H1 (cell line): ENCODE measurements at regions not wholly inside any gene's neighbourhood (a gene's known extent, or its start where the extent isn't known, plus 50 kb on each side); places are given as distances from the start of the nearest gene placed in this dataset.

Experiments
- CTCF ChIA-PET: fragments of 300-600 bp; sonication (Branson Sonifier 250); formaldehyde crosslinking; loops from one replicate; lab custom pipeline; 2021; ENCODE audit not compliant: partially characterized antibody; lab: Charles Lee
- POLR2A ChIA-PET: fragments of 300-600 bp; sonication (Branson Sonifier 250); formaldehyde crosslinking; loops from one replicate; lab custom pipeline; 2021; ENCODE audit warnings: inconsistent platforms; ENCODE audit not compliant: partially characterized antibody; lab: Charles Lee
- DNase-seq, 2 experiments: peaks; one replicate each; pipeline versions ENCODE4 v3.0.0 to v3.0.0-alpha.2; 2010 to 2022; ENCODE audit warnings: low spot score in 2 of 2, low read depth in 1 of 2, mixed read lengths in 1 of 2
- FAIRE-seq: peaks from 2 replicates; lab custom pipeline; 2011; peaks lifted over from hg19 to GRCh38; lab: Jason Lieb, UNC
- H2AFZ ChIP-seq: 2 replicates; pipeline ENCODE4 v1.8.1; 2012; ENCODE audit warnings: low read length, inconsistent platforms
- H2AK5ac ChIP-seq: 2 replicates; pipeline ENCODE4 v1.6.1; 2013; ENCODE audit warnings: low read depth, low read length
- H2BK120ac ChIP-seq: replicated peaks from 2 replicates; pipeline ENCODE3; 2013; ENCODE audit warnings: low read depth, low read length, inconsistent platforms
- H2BK12ac ChIP-seq: 2 replicates; pipeline ENCODE4 v1.6.1; 2013; ENCODE audit warnings: low read depth, low read length
- H2BK15ac ChIP-seq: 2 replicates; pipeline ENCODE4 v1.6.1; 2013; ENCODE audit warnings: low read length
- H2BK20ac ChIP-seq: 2 replicates; pipeline ENCODE4 v1.6.1; 2013; ENCODE audit warnings: low read length
- H2BK5ac ChIP-seq: 2 replicates; pipeline ENCODE4 v1.6.1; 2013; ENCODE audit warnings: low read depth, low read length
- H3K14ac ChIP-seq: 2 replicates; pipeline ENCODE4 v1.6.1; 2013; ENCODE audit warnings: inconsistent platforms; ENCODE audit not compliant: insufficient read length
- H3K18ac ChIP-seq: 2 replicates; pipeline ENCODE4 v1.6.1; 2013; ENCODE audit warnings: low read length; ENCODE audit errors: extremely low read depth
- H3K23ac ChIP-seq: 2 replicates; pipeline ENCODE4 v1.6.1; 2013; ENCODE audit warnings: inconsistent platforms; ENCODE audit not compliant: insufficient read length
- H3K23me2 ChIP-seq: 2 replicates; pipeline ENCODE4 v1.6.1; 2013; ENCODE audit warnings: low read depth, low read length
- H3K27ac ChIP-seq: 2 replicates; pipeline ENCODE4 v1.6.1; 2011; ENCODE audit warnings: low read depth, low read length, inconsistent platforms
- H3K27me3 ChIP-seq, 4 experiments: replicated peaks in 1 of 4; 1 replicate in 1 of 4; 2 replicates in 3 of 4; pipeline versions ENCODE4 v1.6.1 to v1.8.1; 2011 to 2013; ENCODE audit warnings: low read length in 3 of 4, mild to moderate bottlenecking in 3 of 4, inconsistent platforms in 2 of 4, mixed read lengths in 2 of 4, moderate library complexity in 1 of 4; ENCODE audit not compliant: control insufficient read depth in 3 of 4, insufficient read depth in 3 of 4; ENCODE audit errors: extremely low read depth in 1 of 4
- H3K36me3 ChIP-seq, 4 experiments: 2 replicates each; pipeline versions ENCODE4 v1.6.1 to v1.8.1; 2011 to 2013; ENCODE audit warnings: mild to moderate bottlenecking in 4 of 4, low read length in 3 of 4, moderate library complexity in 2 of 4, control low read depth in 1 of 4, inconsistent platforms in 1 of 4; ENCODE audit not compliant: insufficient read depth in 4 of 4, control insufficient read depth in 2 of 4
- H3K4ac ChIP-seq: replicated peaks from 2 replicates; pipeline ENCODE3; 2013; ENCODE audit warnings: low read length, low read depth, mixed read lengths, inconsistent platforms; ENCODE audit not compliant: insufficient read length
- H3K4me1 ChIP-seq, 4 experiments: replicated peaks in 1 of 4; 1 replicate in 1 of 4; 2 replicates in 3 of 4; pipeline versions ENCODE4 v1.6.1 to v1.8.1; 2011 to 2013; ENCODE audit warnings: low read length in 3 of 4, inconsistent platforms in 2 of 4, mixed read lengths in 1 of 4; ENCODE audit not compliant: insufficient read depth in 4 of 4, control insufficient read depth in 3 of 4
- H3K4me2 ChIP-seq, 2 experiments: 2 replicates each; pipeline versions ENCODE4 v1.6.1 to v1.8.1; 2011 to 2013; ENCODE audit warnings: low read depth in 2 of 2, low read length in 2 of 2, control low read depth in 1 of 2, inconsistent platforms in 1 of 2, mild to moderate bottlenecking in 1 of 2; ENCODE audit not compliant: insufficient read depth in 1 of 2
- H3K4me3 ChIP-seq, 4 experiments: fragments of 200-600, 300-600 bp in 1 of 4; sonication (generic), shearing (Covaris generic), sonication (Bioruptor Twin) in 1 of 4; 2 replicates each; pipeline versions ENCODE4 v1.5.1 to v1.8.1; 2011 to 2016; ENCODE audit warnings: low read length in 4 of 4, low read depth in 3 of 4, control low read depth in 2 of 4, inconsistent platforms in 2 of 4, mild to moderate bottlenecking in 2 of 4, mixed read lengths in 1 of 4, moderate library complexity in 1 of 4; ENCODE audit not compliant: insufficient read depth in 2 of 4; ENCODE audit errors: extremely low read depth in 1 of 4
- H3K56ac ChIP-seq: replicated peaks from 2 replicates; pipeline ENCODE3; 2013; ENCODE audit warnings: low read depth, mild to moderate bottlenecking, mixed read lengths, low read length, inconsistent platforms; ENCODE audit not compliant: insufficient read length
- H3K79me1 ChIP-seq: 2 replicates; pipeline ENCODE4 v1.6.1; 2013; ENCODE audit warnings: low read depth, low read length, control low read depth
- H3K79me2 ChIP-seq, 2 experiments: 2 replicates each; pipeline versions ENCODE4 v1.6.1 to v1.8.1; 2012 to 2013; ENCODE audit warnings: low read length in 2 of 2, mild to moderate bottlenecking in 2 of 2, inconsistent platforms in 1 of 2; ENCODE audit not compliant: insufficient read depth in 2 of 2, control insufficient read depth in 1 of 2
- H3K9ac ChIP-seq, 4 experiments: replicated peaks in 1 of 4; 1 replicate in 1 of 4; 2 replicates in 3 of 4; pipeline versions ENCODE4 v1.6.1 to v1.8.1; 2011 to 2013; ENCODE audit warnings: low read depth in 3 of 4, low read length in 3 of 4, control low read depth in 2 of 4, mild to moderate bottlenecking in 2 of 4, moderate library complexity in 2 of 4, inconsistent platforms in 1 of 4; ENCODE audit errors: extremely low read depth in 1 of 4
- H3K9me3 ChIP-seq, 2 experiments: 2 replicates each; pipeline versions ENCODE4 v1.6.1 to v1.8.1; 2012 to 2013; ENCODE audit warnings: mild to moderate bottlenecking in 2 of 2, moderate library complexity in 2 of 2, control low read depth in 1 of 2, inconsistent platforms in 1 of 2, low read depth in 1 of 2, low read length in 1 of 2, mixed read lengths in 1 of 2; ENCODE audit not compliant: insufficient read depth in 2 of 2
- H4K20me1 ChIP-seq, 2 experiments: replicated peaks in 1 of 2; 2 replicates each; pipeline versions ENCODE3 to v1.8.1; 2011 to 2013; ENCODE audit warnings: inconsistent platforms in 2 of 2, low read length in 2 of 2, mild to moderate bottlenecking in 1 of 2; ENCODE audit not compliant: insufficient read depth in 2 of 2, control insufficient read depth in 1 of 2
- H4K5ac ChIP-seq: 2 replicates; pipeline ENCODE4 v1.6.1; 2013; ENCODE audit warnings: low read length, low read depth, mixed read lengths, inconsistent platforms; ENCODE audit not compliant: insufficient read length
- H4K8ac ChIP-seq: 2 replicates; pipeline ENCODE4 v1.8.0; 2013; ENCODE audit warnings: mild to moderate bottlenecking, moderate library complexity, low read length, inconsistent platforms; ENCODE audit not compliant: insufficient read depth; ENCODE audit errors: extremely low read depth
- H4K91ac ChIP-seq: replicated peaks from 2 replicates; pipeline ENCODE3; 2013; ENCODE audit warnings: low read length, mixed read lengths, inconsistent platforms; ENCODE audit not compliant: insufficient read length
- E2F6 ChIP-seq: IDR thresholded peaks from 2 replicates; pipeline ENCODE4 v1.6.1; 2012; ENCODE audit warnings: inconsistent platforms
- HDAC2 ChIP-seq, 2 experiments: fragments of 300-600 bp in 1 of 2; sonication (generic) in 1 of 2; IDR thresholded peaks; 2 replicates each; pipeline ENCODE4 v1.6.1; 2011 to 2012; ENCODE audit warnings: low read depth in 2 of 2, low read length in 2 of 2, mild to moderate bottlenecking in 2 of 2, moderate library complexity in 2 of 2, borderline replicate concordance in 1 of 2, inconsistent platforms in 1 of 2
- HDAC6 ChIP-seq: IDR thresholded peaks from one replicate; pipeline ENCODE4 v1.7.1; 2012; ENCODE audit warnings: low read depth, mild to moderate bottlenecking, inconsistent platforms, low read length, moderate library complexity
- JUND ChIP-seq: IDR thresholded peaks from 2 replicates; pipeline ENCODE4 v1.6.1; 2011; ENCODE audit warnings: mild to moderate bottlenecking, improper control_type of control experiment, low read length
- MAFK ChIP-seq: IDR thresholded peaks from 2 replicates; pipeline ENCODE4 v1.6.1; 2012; ENCODE audit warnings: low read depth, mild to moderate bottlenecking, improper control_type of control experiment, low read length
- PHF8 ChIP-seq: fragments of 200-600 bp; sonication (generic); conservative IDR thresholded peaks from 2 replicates; pipeline ENCODE4 v1.7.1; 2012; ENCODE audit warnings: low read depth, mild to moderate bottlenecking, inconsistent platforms, low read length, moderate library complexity
- SAP30 ChIP-seq: fragments of 300-600 bp; sonication (generic); IDR thresholded peaks from 2 replicates; pipeline ENCODE4 v1.7.1; 2012; ENCODE audit warnings: low read length, moderate library complexity, mild to moderate bottlenecking, inconsistent platforms; ENCODE audit not compliant: insufficient read depth, insufficient replicate concordance
- SIN3A ChIP-seq, 2 experiments: IDR thresholded peaks in 1 of 2; conservative IDR thresholded peaks in 1 of 2; 2 replicates each; pipeline ENCODE4 v1.6.1; 2011 to 2012; ENCODE audit warnings: low read length in 2 of 2, improper control_type of control experiment in 1 of 2, low read depth in 1 of 2, mild to moderate bottlenecking in 1 of 2
- ZNF274 ChIP-seq: IDR thresholded peaks from 2 replicates; pipeline ENCODE4 v1.7.0; 2012; ENCODE audit warnings: low read length, borderline replicate concordance; ENCODE audit errors: extremely low read depth
- WGBS, 2 experiments: shearing (Covaris generic) in 1 of 2; methylation state at CpG; one replicate each; pipeline versions ENCODE4 v1.1.6 to v1.1.7; 2013 to 2015; ENCODE audit warnings: low lambda C conversion rate in 2 of 2, mixed read lengths in 2 of 2, inconsistent platforms in 1 of 2, low coverage in 1 of 2, missing lambda C conversion rate in 1 of 2; ENCODE audit not compliant: insufficient replicate concordance in 2 of 2, insufficient coverage in 1 of 2, insufficient read length in 1 of 2; ENCODE audit errors: extremely low coverage in 1 of 2, missing lambda C conversion rate in 1 of 2; 5-methylcytosine and 5-hydroxymethylcytosine counted together

- H3K18ac ChIP-seq, result no peak overlapping the region
- no peaks in the 10 kb centered on the region for H3K79me1 ChIP-seq
- H4K8ac ChIP-seq, result no peak overlapping the region
- no peak overlapping the region for H2AFZ ChIP-seq
- 82% methylated on average over 1 of the region's 1 CpG; no CpG with 5 or more reads in 1 of the 2 experiments for WGBS, 2 experiments
- H3K14ac ChIP-seq, result no peak overlapping the region
- no peak for FAIRE-seq
- H3K9me3 ChIP-seq, result peaks cover 3 to 7% of the 10 kb centered on the region in 2 experiments; a peak in 3 of 4 replicates
- no peak overlapping the region for H2BK120ac ChIP-seq
- H3K79me2 ChIP-seq, result no peaks in the 10 kb centered on the region
- TF ChIP-seq HDAC6 (no peak), JUND (no peak), MAFK (no peak), ZNF274 (no peak), SIN3A (conservative IDR thresholded peaks at IDR 0.05 in 1 of 2, IDR thresholded peaks at IDR 0.05 in 1 of 2; ENCODE audit: low read depth in 1 of 2, low read length in 2 of 2) (no peak), PHF8 (no peak), E2F6 (no peak), SAP30 (no peak), HDAC2 (IDR thresholded peaks at IDR 0.05; ENCODE audit: borderline replicate concordance in 1 of 2, low read depth in 2 of 2, low read length in 2 of 2) (no peak)
- H2BK15ac ChIP-seq, result no peak overlapping the region
- no peak overlapping the region for H3K4me3 ChIP-seq
- H3K23me2 ChIP-seq, result no peaks in the 10 kb centered on the region
- H3K4ac ChIP-seq, result no peak overlapping the region
- H3K36me3 ChIP-seq, result no peaks in the 10 kb centered on the region
- H3K23ac ChIP-seq, result no peak overlapping the region
- no peak overlapping the region for H2BK20ac ChIP-seq
- ChIA-PET CTCF (interaction anchor here (0.9 to 3.1 kb wide), 7 partner anchors 14 to 86 kb away, joined by 3 to 14 read pairs (median 3); no protein-coding TSS in a partner anchor), POLR2A (no interaction called here)
- H4K91ac ChIP-seq, result no peak overlapping the region
- no peak overlapping the region for H4K5ac ChIP-seq
- H2BK5ac ChIP-seq, result no peak overlapping the region
- no peaks in the 10 kb centered on the region for H3K4me1 ChIP-seq
- H3K9ac ChIP-seq, result no peak overlapping the region
- no peak overlapping the region for H2AK5ac ChIP-seq
- no peak overlapping the region for H2BK12ac ChIP-seq
- no peaks in the 10 kb centered on the region for H4K20me1 ChIP-seq
- no peak overlapping the region for H3K27ac ChIP-seq
- H3K4me2 ChIP-seq, result no peak overlapping the region
- H3K56ac ChIP-seq, result no peak overlapping the region
- H3K27me3 ChIP-seq, result no peaks in the 10 kb centered on the region
- no peak for DNase-seq
Observed at GRCh38 chr15:37794947-37795346, 139.5 kb upstream of the TMCO5A start.
